ENCODE measurements at regions not wholly inside any gene's neighbourhood (a gene's known extent, or its start where the extent isn't known, plus 50 kb on each side); places are given as distances from the start of the nearest gene placed in this dataset.

GRCh38 chr11:112765337-112765736 lies 195.9 kb upstream of the NCAM1 start:
- DNase-seq, result no peak
- no peak for TF ChIP-seq GATA1 (IDR thresholded peaks at IDR 0.05; ENCODE audit: low read depth, low read length)

DNA sequence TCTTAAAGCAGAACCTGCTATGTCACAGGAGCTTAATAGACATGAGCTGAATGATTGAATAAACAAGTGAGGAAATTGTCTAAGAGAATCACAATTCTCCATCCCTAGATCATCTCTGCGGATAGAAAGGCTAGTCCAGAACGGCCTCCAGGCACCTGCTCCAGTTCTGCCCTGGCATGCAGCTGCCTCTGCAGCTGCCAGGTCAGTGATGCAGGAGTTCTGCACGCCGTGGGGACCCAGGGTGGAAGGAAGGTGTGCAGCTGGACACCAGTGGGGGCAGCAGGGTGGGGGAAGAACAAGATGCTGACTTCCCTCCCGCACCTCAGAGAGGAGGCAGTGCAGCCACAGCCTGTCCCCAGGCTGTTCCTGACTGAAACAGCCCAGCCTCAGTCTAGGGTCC lies 192.1 kb upstream of the NCAM1 start:
- TF ChIP-seq GATA1 (IDR thresholded peaks at IDR 0.05; ENCODE audit: low read depth, low read length), result no peak
- TF ChIP-seq POLR2A (IDR thresholded peaks at IDR 0.05; ENCODE audit: low read length), result no peak
- no peak for DNase-seq

DNA sequence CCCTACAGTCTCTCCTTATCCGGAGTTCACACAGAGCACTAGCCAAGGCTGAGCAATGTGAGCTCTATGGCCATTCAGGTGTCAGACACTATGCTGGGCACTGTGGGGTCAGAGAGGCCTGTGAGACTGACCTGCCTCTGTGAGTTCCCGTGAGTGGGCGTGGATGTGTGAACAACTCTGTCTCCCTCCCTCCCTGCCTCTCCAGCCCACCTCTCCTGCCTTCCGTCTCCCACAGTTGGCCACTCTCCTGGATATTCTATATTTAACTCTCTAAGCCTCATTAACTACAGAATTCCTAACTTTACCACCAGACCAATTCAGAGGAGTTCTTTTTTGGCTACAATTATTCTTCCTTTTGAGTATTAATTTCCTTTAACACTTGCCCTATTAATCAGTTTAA lies 191.6 kb upstream of the NCAM1 start:
- DNase-seq, result no peak
- no peak for TF ChIP-seq GATA1 (IDR thresholded peaks at IDR 0.05; ENCODE audit: low read depth, low read length)
- TF ChIP-seq POLR2A (IDR thresholded peaks at IDR 0.05; ENCODE audit: low read length), result no peak

- DNase-seq, result no peak
These were observed 191.2 kb upstream of the NCAM1 start for GRCh38 chr11:112770033-112770432.

DNA sequence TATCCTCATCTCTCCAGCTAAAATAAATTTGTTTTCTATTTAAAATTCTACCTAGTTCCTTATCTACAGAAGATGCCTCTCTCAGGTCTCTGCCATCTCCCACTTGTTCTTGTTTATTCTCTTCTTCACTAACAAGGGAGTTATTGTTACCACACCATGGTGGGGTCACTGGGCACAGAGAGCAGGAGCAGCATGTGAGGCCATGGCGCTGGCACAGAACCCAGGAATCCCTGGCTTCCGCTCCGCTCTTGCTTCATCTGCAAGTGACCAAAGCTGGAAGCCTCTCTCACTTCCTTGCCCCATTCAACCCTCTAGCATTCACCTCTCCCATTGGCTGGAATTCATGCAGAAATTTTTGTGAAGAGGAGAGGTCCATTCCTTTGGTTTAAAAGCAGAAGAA lies 190.7 kb upstream of the NCAM1 start:
- TF ChIP-seq POLR2A (IDR thresholded peaks at IDR 0.05; ENCODE audit: low read length) (no peak), GATA1 (IDR thresholded peaks at IDR 0.05; ENCODE audit: low read depth, low read length) (no peak)
- DNase-seq, result no peak

More at GRCh38 chr11:112770033-112770432, 191.2 kb upstream of the NCAM1 start:
- TF ChIP-seq POLR2A (IDR thresholded peaks at IDR 0.05; ENCODE audit: low read length), result no peak
- no peak for TF ChIP-seq GATA1 (IDR thresholded peaks at IDR 0.05; ENCODE audit: low read depth, low read length)

DNA sequence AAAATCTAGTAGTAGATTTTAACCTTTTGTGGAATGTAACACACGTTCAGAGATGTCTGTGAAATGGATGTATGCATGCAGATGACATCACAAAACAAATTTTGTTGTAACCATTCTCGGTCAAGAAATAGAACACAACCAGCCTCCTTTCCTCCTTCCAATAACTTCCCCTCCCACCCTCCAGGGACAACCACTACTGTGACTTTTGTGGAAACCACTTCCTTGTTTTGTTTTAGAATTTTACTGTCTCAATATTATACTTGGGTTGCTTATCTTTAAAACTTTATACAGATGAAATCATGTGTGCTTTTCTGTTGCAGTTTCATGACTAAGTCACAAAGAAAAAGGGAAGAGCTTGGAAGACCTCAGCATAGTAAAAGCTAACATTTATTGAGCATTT lies 189.4 kb upstream of the NCAM1 start:
- TF ChIP-seq POLR2A (IDR thresholded peaks at IDR 0.05; ENCODE audit: low read length) (no peak), GATA1 (IDR thresholded peaks at IDR 0.05; ENCODE audit: low read depth, low read length) (no peak)
- no peak for DNase-seq

GRCh38 chr11:112773264-112773663 lies 188.0 kb upstream of the NCAM1 start:
- no peak for DNase-seq
- TF ChIP-seq POLR2A (IDR thresholded peaks at IDR 0.05; ENCODE audit: low read length) (no peak), GATA1 (IDR thresholded peaks at IDR 0.05; ENCODE audit: low read depth, low read length) (no peak)

- TF ChIP-seq POLR2A (IDR thresholded peaks at IDR 0.05; ENCODE audit: low read length) (no peak), GATA1 (IDR thresholded peaks at IDR 0.05; ENCODE audit: low read depth, low read length) (no peak)
- DNase-seq, result no peak
These were observed 184.4 kb upstream of the NCAM1 start for GRCh38 chr11:112776834-112777233.

DNA sequence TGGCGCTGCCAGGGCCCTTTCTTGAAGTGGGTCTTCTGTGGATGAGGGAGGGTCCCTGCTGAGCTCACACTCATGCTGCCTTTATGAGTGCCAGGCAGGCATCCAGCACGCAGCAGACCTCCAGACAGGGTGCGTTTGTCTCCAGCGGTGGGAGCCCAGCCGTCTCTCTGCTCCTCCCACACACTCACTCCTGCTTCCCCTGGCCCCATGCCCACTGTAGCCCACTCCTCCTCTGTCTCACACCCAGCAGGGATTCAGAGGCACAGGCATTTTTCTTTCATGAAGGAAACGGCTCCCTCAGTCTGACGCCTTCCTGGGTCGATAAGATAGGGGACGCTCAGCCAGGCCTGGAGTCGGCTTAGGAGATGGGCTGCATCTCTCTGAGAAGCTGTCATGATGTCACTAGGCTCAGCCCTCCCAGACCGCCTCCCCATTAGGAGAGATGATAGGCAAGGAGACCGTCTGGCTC lies 183.9 kb upstream of the NCAM1 start:
- TF ChIP-seq POLR2A (IDR thresholded peaks at IDR 0.05; ENCODE audit: low read length) (no peak), GATA1 (IDR thresholded peaks at IDR 0.05; ENCODE audit: low read depth, low read length) (no peak)
- no peak for DNase-seq

DNA sequence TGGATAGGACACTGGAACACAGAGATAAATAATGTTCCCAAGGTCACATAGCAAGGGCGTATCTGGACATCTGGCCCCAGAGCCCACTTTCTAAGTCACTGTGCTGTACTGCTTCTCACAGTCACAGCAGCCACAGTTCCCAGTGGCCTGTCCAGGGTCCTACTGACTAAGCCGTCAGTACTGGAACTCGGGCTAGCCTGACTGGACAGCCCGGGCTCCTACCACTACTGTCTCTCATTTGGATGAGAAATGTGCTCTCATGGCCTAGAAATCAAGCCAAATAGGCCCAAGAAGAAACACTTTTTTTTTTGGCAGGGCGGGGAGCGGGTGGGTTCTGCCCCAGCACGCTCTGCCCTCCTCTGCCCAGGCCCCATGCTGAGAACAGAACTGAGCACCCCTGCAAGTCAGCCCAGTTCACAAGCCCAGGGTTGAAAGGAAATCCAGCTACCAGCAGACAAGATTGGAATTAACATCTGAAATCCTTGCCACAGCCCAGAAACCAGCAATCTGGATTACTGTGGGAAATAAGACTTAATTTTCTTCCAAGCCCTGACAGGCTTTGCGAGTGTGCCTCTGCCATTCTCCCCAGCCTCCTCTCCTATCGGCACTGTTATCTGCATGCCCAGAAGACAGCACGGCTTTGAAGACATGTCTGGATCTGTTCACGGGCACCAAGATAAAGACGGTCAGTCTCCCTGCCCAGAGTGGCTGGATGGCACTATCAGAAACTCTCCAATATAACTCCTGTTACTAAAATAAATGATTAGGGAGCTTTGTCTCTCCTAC lies 182.9 kb upstream of the NCAM1 start:
- TF ChIP-seq POLR2A (IDR thresholded peaks at IDR 0.05; ENCODE audit: low read length) (no peak), GATA1 (IDR thresholded peaks at IDR 0.05; ENCODE audit: low read depth, low read length) (no peak)
- DNase-seq, result no peak

- no peak for TF ChIP-seq GATA1 (IDR thresholded peaks at IDR 0.05; ENCODE audit: low read depth, low read length)
- TF ChIP-seq POLR2A (IDR thresholded peaks at IDR 0.05; ENCODE audit: low read length), result no peak
- DNase-seq, result no peak
These were observed 182.3 kb upstream of the NCAM1 start for GRCh38 chr11:112778877-112779266.

DNA sequence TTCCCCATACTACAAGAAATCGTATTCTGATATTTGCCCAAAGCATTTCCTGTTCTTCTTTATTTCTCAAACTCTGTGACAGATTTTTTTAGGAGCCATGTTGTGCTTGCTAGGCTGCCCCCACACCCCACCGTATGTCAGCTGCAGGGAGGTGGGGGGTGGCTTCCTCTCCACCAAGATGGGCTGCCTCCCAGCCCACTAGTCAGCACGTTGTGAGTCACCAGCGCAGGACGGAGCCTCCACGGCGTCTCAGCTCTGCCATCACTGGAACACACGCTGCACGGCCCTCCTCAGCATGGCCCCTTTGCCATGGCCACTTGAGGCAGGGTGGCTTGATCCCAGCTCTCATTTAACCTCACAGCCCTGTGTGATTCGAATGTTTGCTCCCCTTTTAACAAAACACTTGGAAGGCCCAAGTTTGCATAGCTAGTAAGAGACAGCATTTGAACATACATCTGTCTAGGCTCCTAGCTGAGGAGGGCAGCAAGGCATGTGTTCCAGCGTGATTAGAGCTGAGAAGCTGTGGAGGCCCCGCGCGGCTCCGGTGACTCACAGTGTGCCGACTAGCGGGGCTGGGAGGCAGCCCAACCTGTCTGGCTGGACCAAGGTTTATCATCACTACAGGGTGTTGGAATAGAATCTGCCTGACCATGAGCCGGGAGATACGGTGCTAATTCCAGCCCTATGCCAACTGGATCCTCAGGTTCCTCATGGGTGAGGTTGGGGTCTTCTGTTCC lies 180.7 kb upstream of the NCAM1 start:
- TF ChIP-seq POLR2A (IDR thresholded peaks at IDR 0.05; ENCODE audit: low read length) (no peak), GATA1 (IDR thresholded peaks at IDR 0.05; ENCODE audit: low read depth, low read length) (no peak)
- DNase-seq, result no peak

GRCh38 chr11:112783945-112784322 lies 177.3 kb upstream of the NCAM1 start:
- no peak for DNase-seq
- TF ChIP-seq POLR2A (IDR thresholded peaks at IDR 0.05; ENCODE audit: low read length) (no peak), GATA1 (IDR thresholded peaks at IDR 0.05; ENCODE audit: low read depth, low read length) (no peak)

DNA sequence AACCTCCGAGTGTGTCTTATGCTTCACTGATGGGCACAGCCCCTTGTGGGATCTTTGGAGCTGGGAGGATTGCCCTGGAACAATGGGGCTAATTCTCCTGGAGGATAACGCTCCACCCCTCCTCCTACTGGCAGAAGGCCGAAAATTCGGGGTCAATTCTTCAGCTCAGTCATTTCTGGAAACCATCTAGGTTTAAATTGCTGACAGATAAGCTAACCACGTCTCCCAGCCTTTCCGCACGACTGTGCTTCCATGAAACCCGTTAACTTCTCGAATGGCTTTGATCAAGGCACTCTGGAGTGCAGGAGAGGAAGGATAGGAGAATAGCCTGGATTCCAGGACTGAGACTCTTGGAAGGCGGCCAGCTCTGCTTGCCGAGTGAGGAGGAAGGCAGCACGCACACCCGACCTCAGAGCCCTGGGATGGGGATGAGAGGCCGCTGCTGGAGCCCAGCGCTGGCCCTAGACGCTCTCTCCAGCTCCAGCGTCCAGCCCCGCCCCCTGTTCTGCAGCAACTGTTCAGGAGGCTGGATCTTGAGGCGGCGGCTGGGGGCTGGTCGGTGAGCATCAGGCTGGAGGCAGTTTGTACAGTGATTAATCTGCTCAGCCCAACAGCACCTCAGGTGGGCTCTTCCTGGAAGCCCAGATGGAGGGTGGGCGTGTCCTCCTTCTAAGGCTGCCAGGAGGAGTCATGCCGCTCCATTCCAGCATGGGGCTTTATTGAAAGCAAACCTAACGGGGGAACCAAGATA lies 176.7 kb upstream of the NCAM1 start:
- DNase-seq, result no peak
- no peak for TF ChIP-seq POLR2A (IDR thresholded peaks at IDR 0.05; ENCODE audit: low read length)
- no peak for TF ChIP-seq GATA1 (IDR thresholded peaks at IDR 0.05; ENCODE audit: low read depth, low read length)

All from erythroblast (primary cell).